Endodermal cell (in vitro differentiated cells): ENCODE measurements at regions not wholly inside any gene's neighbourhood (a gene's known extent, or its start where the extent isn't known, plus 50 kb on each side); places are given as distances from the start of the nearest gene placed in this dataset.
"Not testable (repeated sequence)": the region's sequence is repeated elsewhere in the genome, so short reads cannot be mapped to it uniquely, and the experiment has no call there.

ENCODE experiments used
- DNase-seq: peaks from one replicate; pipeline ENCODE4 v3.0.0-alpha.2; 2017
- H3K27ac ChIP-seq: 2 replicates; pipeline ENCODE4 v1.5.1; 2013; ENCODE audit warnings: mild to moderate bottlenecking, low read depth, low read length, moderate library complexity
- H3K27me3 ChIP-seq: 2 replicates; pipeline ENCODE4 v1.6.1; 2013; ENCODE audit warnings: mild to moderate bottlenecking, low read length, moderate library complexity; ENCODE audit not compliant: insufficient read depth, control insufficient read depth, poor library complexity, severe bottlenecking
- H3K36me3 ChIP-seq: 2 replicates; pipeline ENCODE4 v1.7.0; 2013; ENCODE audit warnings: mild to moderate bottlenecking, low read length, moderate library complexity; ENCODE audit not compliant: control insufficient read depth, insufficient read depth
- H3K4me1 ChIP-seq: one replicate; pipeline ENCODE4 v1.7.0; 2013; ENCODE audit warnings: low read length; ENCODE audit not compliant: control insufficient read depth, insufficient read depth
- H3K4me3 ChIP-seq: 2 replicates; pipeline ENCODE4 v1.5.1; 2013; ENCODE audit warnings: mild to moderate bottlenecking, low read length, moderate library complexity
- H3K9ac ChIP-seq: 2 replicates; pipeline ENCODE4 v1.6.1; 2013; ENCODE audit warnings: mild to moderate bottlenecking, low read length, moderate library complexity; ENCODE audit not compliant: poor library complexity, severe bottlenecking; ENCODE audit errors: extremely low read depth
- H3K9me3 ChIP-seq: 2 replicates; pipeline ENCODE4 v1.6.1; 2013; ENCODE audit warnings: mild to moderate bottlenecking, low read length, moderate library complexity; ENCODE audit not compliant: control insufficient read depth
- H3K27ac Mint-ChIP-seq: 2 replicates; pipeline ENCODE4 v1.8.0; 2020; ENCODE audit warnings: mixed read lengths
- H3K27me3 Mint-ChIP-seq: 2 replicates; pipeline ENCODE4 v1.8.0; 2021; ENCODE audit warnings: mild to moderate bottlenecking, mixed read lengths; ENCODE audit not compliant: insufficient read depth
- H3K36me3 Mint-ChIP-seq: 2 replicates; pipeline ENCODE4 v1.8.0; 2020; ENCODE audit warnings: low read depth, mixed read lengths
- H3K4me1 Mint-ChIP-seq: 2 replicates; pipeline ENCODE4 v1.8.0; 2020; ENCODE audit warnings: mixed read lengths
- H3K4me3 Mint-ChIP-seq: 2 replicates; pipeline ENCODE4 v1.8.0; 2020; ENCODE audit warnings: mild to moderate bottlenecking, moderate library complexity, mixed read lengths
- H3K9me3 Mint-ChIP-seq: 2 replicates; pipeline ENCODE4 v1.8.0; 2020; ENCODE audit warnings: mild to moderate bottlenecking, mixed read lengths
- CTCF ChIP-seq: fragments of 200-600 bp; sonication (generic); conservative IDR thresholded peaks from 2 replicates; pipeline ENCODE4 v1.5.0; 2021; ENCODE audit warnings: antibody characterized with exemption, mild to moderate bottlenecking
- WGBS, 2 experiments: methylation state at CpG; one replicate each; pipeline versions ENCODE4 v1.1.5 to v1.1.7; 2013; ENCODE audit warnings: missing lambda C conversion rate in 2 of 2, mixed read lengths in 1 of 2; ENCODE audit not compliant: insufficient coverage in 1 of 2, insufficient read length in 1 of 2; 5-methylcytosine and 5-hydroxymethylcytosine counted together

DNA sequence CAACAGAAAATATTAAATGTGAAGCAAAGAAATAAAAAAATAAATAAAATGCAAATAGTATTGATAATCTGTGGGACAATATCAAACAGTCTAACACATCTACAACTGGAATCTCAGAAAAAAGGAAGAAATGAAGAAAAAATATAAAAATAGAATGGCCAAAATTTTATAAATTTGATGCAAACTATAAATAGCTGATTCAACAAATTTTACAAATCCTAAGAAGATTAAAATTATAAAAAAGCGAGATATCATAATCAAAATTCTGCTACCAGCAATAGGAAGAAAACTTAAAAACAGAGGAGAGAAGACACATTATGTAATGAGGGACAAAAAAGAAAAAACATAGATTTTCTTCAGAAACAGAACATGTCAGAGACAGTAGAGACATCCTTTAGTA lies 129.2 kb upstream of the IRX1 start:
- Histone ChIP-seq H3K4me3 (no peak overlapping the region), H3K36me3 (no peaks in the 10 kb centered on the region), H3K27me3 (no peaks in the 10 kb centered on the region), H3K4me1 (no peaks in the 10 kb centered on the region), H3K27ac (no peak overlapping the region), H3K9ac (no peak overlapping the region), H3K9me3 (no peaks in the 10 kb centered on the region)
- DNase-seq, result no peak
- no peaks in the 10 kb centered on the region for H3K27me3 Mint-ChIP-seq
- H3K9me3 Mint-ChIP-seq, result peaks cover 14% of the 10 kb centered on the region
- no peak for TF ChIP-seq CTCF
- no peaks in the 10 kb centered on the region for H3K36me3 Mint-ChIP-seq
- no peak overlapping the region for H3K27ac Mint-ChIP-seq
- no peak overlapping the region for H3K4me3 Mint-ChIP-seq
- WGBS, 2 experiments, result no CpG with 5 or more reads among the region's 1 CpG
- H3K4me1 Mint-ChIP-seq, result no peaks in the 10 kb centered on the region

- Histone ChIP-seq H3K9me3 (no peaks in the 10 kb centered on the region), H3K4me1 (no peaks in the 10 kb centered on the region), H3K4me3 (no peak overlapping the region), H3K27ac (no peak overlapping the region), H3K36me3 (no peaks in the 10 kb centered on the region), H3K27me3 (no peaks in the 10 kb centered on the region), H3K9ac (no peak overlapping the region)
- no peak for TF ChIP-seq CTCF
- Mint-ChIP-seq H3K4me1 (no peaks in the 10 kb centered on the region), H3K27me3 (peaks cover 5% of the 10 kb centered on the region), H3K27ac (no peak overlapping the region), H3K9me3 (no peaks in the 10 kb centered on the region), H3K4me3 (no peak overlapping the region), H3K36me3 (no peaks in the 10 kb centered on the region)
- 96% methylated on average over 2 of the region's 2 CpGs; no CpG with 5 or more reads in 1 of the 2 experiments for WGBS, 2 experiments
- DNase-seq, result no peak
Measured at GRCh38 chr5:3460416-3460815, 135.2 kb upstream of the IRX1 start.

- Mint-ChIP-seq H3K4me3 (no peak overlapping the region), H3K27ac (no peak overlapping the region)
- WGBS, 2 experiments, result 86% methylated on average over 11 to 14 of the region's 14 CpGs
Measured at GRCh38 chr5:3456121-3456681, 139.4 kb upstream of the IRX1 start.

GRCh38 chr5:3454028-3454427 lies 141.6 kb upstream of the IRX1 start:
- WGBS, 2 experiments, result 92 to 100% methylated on average over 5 to 27 of the region's 27 CpGs
- not testable (repeated sequence) for H3K4me3 Mint-ChIP-seq, H3K4me1 Mint-ChIP-seq, H3K4me1 ChIP-seq, H3K36me3 Mint-ChIP-seq, H3K27ac Mint-ChIP-seq, H3K27me3 ChIP-seq, H3K9me3 Mint-ChIP-seq, H3K4me3 ChIP-seq, H3K9ac ChIP-seq, H3K27ac ChIP-seq, H3K9me3 ChIP-seq, H3K27me3 Mint-ChIP-seq, H3K36me3 ChIP-seq, DNase-seq

More at GRCh38 chr5:3456121-3456681, 139.4 kb upstream of the IRX1 start:
- no peaks in the 10 kb centered on the region for H3K9me3 Mint-ChIP-seq
- no peaks in the 10 kb centered on the region for H3K36me3 ChIP-seq
- no peaks in the 10 kb centered on the region for H3K36me3 Mint-ChIP-seq
- no peak overlapping the region for H3K4me3 ChIP-seq
- H3K9me3 ChIP-seq, result no peaks in the 10 kb centered on the region
- TF ChIP-seq CTCF, result no peak
- no peaks in the 10 kb centered on the region for H3K4me1 ChIP-seq
- H3K27me3 Mint-ChIP-seq, result peaks cover 10% of the 10 kb centered on the region
- no peak for DNase-seq
- no peaks in the 10 kb centered on the region for H3K4me1 Mint-ChIP-seq
- H3K9ac ChIP-seq, result no peak overlapping the region
- H3K27me3 ChIP-seq, result no peaks in the 10 kb centered on the region
- H3K27ac ChIP-seq, result no peak overlapping the region
